HG03196 (cell line): ENCODE measurements at regions not wholly inside any gene's neighbourhood (a gene's known extent, or its start where the extent isn't known, plus 50 kb on each side); places are given as distances from the start of the nearest gene placed in this dataset.

Experiments
- ATAC-seq: cut with Tn5 transposase; IDR thresholded peaks from one replicate; pipeline ENCODE4 v1.9.1; 2021; ENCODE audit not compliant: unreplicated experiment

DNA sequence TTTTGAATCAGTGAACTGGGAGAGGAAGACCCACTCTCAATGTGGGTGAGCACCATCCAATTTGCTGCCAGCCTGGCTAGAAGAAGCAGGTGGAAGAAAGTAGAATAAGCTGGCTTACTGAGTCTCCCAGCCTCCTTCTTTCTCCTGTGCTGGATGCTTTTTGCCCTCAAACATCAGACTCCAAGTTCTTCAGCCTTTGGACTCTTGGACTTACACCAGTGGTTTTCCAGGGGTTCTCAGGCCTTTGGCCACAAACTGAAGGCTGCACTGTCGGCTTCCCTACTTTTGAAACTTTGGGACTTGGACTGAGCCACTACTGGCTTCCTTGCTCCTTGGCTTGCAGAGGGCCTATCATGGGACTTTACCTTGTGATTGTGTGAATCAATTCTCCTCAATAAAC, 804.2 kb upstream of the SLITRK1 start:
- ATAC-seq, result no peak

DNA sequence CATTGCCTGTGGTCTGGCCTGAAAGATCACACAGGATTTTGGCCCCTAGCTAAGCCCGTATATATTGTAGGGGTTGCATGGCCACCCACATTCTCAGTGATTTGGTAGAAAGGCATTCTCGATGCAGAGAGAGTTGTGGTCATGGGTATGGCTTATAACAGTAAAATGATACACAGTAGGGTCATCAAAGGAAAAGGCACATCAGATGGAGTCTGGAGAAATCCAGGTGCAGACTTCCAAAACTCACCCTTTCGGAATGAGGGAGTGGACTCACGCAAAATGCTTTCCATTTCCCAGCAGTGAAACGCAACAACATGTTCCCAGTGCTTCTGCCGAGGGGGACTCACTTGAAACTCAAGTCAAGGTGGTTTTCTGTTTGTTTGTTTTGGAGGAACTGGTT, 802.5 kb upstream of the SLITRK1 start:
- ATAC-seq, result no peak

DNA sequence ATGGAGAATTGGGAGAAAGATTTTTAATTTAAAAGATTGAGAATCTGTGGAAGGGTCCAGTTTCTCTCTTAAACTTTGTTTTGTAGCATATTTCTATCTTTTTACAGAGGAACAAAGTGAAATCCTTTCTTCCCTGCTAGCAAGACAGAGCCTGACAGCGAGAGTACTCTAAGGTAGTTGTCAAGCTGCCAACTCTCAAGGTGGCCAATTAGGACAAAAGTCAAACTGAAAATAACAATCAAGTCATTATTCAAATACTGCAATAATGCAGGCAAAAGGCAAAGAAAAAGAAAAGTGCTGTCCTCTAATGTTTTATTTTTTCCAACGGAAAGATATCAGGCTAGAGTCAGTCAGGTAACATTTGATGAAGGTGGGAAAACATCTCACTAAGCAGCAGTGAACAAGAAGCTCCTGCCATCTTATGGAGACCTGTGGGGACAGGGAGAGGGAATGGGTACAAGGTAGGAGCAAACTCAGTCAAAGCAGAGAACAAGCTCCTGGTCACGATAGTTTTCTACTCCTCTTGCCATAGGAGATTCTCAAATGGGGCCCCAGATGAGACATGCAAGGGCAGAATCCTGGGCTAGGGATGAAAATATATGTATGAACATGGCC, 801.9 kb upstream of the SLITRK1 start:
- no peak for ATAC-seq

DNA sequence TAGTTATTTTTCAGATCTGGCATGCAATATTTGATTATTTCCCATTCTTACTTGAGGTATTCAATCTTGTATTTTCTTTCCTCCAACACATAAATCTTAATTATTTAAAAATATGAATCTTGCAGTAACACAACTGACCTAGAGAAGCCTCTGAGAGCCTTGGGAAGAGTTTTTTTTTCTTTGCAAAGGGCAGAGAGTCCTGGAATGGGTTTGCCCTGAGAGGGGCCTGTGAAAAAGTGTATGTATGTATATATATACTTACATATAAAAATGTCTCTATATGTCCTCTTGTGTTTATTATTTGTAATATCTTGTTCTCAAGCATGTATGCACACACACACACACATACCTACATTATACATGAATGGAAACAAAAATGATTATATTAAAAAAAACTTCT, 801.2 kb upstream of the SLITRK1 start:
- ATAC-seq, result no peak

DNA sequence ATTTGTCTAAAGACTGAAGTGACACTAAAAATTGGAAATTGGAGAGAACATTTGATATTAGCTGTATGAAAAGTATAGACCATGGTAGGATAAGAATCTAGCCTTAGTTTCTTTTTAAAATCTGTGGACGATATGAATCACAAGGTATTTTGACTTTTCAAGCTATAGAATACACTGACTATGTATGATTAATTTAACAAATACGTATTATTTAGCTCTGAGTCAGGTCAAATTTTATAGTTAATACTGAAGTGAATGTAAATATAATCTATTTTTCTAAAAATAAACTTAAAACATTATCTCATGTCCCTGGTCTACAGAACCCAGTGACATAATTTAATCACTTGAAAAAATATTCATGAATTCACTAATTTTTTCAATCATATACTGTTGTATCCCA, 795.6 kb upstream of the SLITRK1 start:
- no peak for ATAC-seq

DNA sequence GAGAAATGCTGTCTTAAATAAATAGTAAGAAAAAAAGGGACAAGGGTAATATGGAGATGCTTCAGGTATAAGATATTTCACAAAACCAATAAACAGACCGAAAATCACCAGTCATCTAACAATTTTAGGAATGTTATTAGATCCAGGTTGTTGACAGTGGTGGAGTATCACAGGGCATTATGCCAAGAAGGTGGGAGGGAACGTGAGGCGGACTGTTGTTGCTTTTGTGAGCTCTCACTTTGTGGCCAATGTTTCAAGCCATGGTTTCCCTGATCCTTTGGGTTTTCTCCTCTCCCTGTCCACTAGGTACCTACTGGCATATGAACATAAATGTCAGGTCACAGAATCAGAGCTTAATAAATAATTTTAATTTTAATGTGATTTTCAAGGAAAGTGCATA, 790.3 kb upstream of the SLITRK1 start:
- no peak for ATAC-seq

DNA sequence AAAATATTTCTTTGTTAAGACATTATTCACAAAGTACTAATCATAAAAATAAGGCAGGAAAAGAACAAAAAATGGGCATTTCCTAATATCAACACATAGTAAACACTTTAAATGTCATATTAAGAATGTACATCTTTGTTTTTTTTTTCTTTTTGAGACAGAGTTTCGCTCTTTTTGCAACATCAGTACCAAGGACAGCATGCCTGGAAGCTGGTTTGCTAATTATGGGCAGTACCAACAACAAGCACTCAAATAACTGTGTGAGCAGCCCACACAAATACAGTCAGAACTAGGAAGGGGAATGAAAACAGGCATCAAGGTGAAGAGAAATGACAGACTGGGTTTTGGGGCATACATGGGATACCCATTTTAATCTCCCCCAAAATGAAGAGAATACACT, 788.0 kb upstream of the SLITRK1 start:
- no peak for ATAC-seq

DNA sequence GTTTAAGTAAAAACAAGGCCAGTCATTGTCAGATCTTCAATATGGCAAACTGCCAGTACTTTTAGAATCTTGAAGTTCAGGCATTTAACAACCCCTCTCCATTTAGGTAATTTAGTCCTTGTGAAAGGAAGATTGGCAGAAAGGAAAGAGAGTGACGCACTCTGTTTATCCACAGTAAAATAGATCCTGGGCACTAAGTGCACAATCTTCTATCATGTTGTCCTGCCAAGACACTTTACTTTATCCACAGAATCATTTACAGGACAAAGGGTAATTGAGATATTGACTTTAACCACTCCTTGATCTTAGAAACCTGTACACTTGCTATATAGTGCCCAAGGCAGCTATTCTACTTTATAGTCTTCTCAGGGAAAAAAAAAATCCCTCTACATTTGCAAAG, 786.4 kb upstream of the SLITRK1 start:
- ATAC-seq, result no peak

DNA sequence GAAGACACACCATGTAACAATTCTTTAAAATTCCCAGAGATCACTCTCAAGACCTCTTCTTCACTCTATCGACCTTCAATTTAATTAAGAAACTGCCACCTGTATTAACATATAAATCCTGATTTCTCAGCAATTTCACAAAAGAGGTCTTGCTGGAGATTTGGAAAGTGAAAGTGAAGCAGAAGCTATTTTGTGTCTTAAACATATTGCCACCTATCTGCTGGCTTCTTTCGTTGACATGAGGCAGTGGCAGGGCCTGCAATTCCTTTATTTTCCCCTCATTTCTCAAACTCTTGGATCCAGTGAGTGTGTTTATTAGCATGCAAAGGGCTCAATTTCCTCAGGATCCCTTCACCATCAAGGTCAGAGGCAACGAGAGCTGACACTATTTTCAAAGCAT, 780.2 kb upstream of the SLITRK1 start:
- ATAC-seq, result no peak

DNA sequence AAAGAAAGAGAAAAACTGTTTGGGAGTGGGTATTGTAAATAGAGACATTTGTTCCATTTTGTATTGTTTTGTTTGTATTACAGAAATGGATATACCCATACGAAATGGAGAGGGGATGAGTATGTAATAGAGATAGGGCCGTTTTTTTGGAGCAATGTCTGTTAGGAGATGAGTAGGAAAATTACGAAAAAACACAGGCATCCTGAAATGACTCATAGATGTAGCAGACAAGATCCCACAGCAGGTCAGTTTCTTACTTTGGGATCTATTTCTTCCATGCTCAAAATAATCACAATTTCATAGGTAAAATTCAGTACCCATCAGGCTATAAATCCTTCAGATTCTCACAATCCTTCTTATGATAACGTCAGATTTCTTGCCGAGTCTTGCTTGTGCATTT, 779.4 kb upstream of the SLITRK1 start:
- no peak for ATAC-seq

DNA sequence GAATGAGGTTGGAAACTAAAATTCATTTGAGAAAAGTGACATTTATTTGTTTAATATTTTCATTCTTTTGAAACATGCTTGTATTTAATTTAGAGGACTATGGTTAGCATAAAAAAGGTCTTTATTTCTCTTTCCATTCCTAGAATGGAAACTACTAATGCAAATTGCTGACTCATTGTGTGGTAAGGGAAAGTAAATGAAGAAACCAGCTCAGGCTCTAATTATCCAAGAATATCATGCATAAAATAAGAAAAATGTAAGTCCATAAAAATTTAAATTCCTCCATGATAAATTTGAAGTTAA, 777.0 kb upstream of the SLITRK1 start:
- no peak for ATAC-seq

DNA sequence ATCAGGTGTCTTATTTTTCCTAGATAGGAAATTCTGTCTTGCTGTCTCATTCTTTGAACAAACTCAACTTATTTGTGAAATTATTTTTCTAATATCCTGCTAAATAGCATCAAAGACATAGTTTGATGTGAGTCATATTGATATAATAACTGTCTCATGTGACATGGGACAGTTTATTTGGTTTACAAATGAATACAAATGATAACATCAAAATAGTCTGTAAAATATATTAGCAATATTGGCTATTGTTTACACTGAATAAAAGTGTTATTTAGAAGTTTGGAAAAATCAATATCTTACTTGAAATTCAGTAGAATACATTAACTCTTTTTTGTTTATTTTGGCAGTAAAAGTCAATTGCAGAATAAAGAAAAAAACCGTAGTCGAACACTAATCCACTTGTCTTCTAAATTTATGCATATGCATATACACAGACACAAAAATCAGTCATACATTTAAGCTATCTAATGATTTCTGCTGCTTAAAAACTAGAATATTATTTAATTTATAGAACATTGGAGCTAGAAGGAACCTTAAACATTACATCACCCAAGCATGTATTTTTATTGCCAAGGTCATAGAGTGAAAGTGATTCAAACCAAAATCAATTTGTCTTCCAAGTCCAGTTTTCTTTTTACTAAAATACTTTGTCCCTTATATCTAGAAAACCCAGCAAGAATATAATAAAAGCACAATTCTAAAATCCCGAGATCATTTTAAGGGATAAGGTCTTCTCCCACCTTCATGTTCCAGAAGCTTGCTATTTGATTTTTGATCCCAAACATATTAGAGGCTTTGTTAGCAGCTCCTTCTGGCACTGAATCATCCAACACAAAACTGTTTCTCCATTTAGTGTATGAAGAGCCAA, 776.5 kb upstream of the SLITRK1 start:
- ATAC-seq, result no peak

DNA sequence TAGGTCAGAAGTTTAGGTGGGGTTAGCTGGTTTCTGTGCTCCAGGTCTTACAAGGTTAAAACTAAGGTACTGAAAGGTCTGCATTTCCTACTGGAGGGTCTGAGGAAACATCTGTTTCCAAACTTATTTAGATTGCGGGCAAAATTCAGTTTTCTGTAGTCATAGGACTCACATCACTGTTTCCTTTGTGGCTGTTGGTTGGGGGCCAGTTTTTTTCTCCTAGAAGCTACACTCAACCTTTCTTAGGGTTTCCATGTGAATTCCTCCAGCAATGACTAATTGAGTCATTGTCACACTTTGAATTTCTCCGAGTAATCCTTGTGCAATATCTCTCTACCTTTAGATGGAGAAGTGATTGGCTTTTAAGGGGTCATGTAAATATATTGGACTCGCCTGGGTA, 773.4 kb upstream of the SLITRK1 start:
- no peak for ATAC-seq

DNA sequence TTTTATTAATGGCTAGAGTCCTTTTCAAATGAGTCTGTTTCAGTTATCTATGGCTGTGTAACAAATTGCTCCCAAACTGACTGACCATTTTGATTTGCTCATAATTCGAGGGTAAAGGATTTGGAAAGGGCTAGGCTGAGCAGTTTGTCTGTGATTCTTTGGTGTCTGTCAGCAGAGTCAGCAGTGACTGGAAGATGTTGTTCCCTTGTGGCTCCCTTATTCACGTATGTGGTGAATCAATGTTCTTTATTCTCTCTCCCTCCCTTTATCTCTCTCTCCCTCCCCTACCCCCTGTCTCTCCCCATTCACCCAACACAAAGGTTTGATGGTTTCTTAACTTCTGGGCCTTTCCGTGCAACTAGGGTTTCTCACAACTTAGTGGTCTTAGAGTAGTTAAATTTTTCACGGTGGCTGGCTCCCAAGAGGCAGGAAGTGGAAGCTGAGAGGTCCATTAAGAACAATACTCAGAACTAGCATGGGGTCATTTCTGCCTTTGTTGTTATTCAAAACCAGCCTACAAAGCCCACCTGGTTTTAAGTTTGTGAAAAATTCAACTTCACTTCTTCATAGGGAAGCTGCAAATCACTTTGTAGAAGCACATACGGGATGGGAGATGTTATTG, 772.5 kb upstream of the SLITRK1 start:
- no peak for ATAC-seq

DNA sequence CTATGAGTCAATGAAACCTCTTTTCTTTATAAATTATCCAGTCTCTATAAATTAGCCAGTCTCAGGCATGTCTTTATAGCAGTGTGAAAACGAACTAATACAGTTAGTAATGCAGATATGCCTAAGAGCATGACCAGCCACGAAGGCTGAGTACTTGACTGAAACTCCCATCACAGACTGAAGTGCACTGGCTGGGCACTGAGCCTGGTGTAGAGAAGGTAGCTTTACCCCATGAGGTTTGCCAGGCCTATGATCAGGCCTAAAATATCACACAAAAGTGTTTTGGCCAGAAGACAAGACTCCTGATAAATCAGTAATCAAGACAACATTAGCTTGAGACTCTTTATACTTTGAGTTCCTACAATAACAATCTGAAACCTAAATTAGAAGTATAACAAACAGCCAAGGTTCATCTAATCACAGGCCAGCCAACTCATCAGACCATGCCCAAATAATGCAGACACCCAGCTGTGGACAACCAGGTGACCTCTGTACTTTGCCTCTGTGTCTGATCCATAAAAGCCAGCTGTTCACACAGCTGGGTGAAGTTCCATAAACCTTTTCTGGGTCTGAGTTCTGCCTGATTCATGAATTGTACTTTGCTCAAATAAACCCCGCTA, 771.8 kb upstream of the SLITRK1 start:
- ATAC-seq, result no peak

DNA sequence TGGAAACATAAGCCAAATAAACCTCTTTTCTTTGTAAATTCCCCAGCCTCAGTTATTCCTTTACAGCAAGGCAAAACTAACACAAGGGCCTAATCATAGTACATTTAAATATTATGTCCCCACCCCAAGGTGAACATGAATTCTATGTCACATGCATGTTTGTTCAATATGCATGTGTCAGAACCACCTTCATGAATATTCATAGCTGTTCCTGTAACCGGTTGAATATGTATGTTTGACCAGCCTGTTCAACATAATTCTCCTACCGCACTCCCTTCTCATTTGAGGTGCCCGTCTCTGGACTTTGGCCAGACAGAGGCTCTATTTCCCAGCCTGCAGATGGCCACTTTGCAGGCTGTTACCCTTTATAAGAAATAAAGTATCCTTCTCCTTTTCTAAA, 769.4 kb upstream of the SLITRK1 start:
- ATAC-seq, result no peak

DNA sequence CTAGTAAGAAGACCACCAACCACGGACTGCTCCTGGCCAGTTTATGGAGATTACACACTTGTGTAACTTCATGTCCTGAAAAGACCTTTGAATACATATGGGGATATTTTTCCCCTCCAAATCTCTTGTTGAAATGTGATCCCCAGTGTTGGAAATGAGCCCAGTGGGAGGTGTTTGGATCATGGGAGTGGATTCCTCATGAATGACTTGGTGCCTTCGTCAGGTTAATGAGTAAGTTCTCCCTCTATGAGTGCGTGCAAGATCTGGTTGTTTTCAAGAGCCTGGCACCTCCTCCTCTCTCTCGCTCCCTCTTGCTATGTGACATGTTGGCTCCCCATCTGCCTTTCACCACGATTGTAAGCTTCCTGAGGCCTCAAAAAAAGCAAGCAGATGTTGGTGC, 769.0 kb upstream of the SLITRK1 start:
- ATAC-seq, result no peak

DNA sequence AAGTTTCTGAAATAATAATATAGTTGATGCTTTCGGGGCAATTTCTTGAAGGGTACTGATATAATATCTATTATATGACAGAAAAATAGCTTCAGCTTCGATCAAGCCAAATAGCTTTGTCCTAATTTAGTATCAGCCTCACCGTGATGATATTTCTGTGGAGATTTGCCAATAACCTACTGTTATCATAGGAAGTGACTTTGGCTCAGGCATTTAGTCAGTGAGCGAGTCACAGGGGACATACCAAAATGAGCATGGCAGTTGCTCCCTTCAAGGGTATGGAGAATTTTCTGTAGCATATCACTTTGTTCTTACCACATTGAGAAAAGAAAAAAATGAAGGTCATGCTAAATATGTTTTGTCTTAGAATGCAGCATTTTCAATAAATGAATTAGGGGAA, 767.6 kb upstream of the SLITRK1 start:
- no peak for ATAC-seq

DNA sequence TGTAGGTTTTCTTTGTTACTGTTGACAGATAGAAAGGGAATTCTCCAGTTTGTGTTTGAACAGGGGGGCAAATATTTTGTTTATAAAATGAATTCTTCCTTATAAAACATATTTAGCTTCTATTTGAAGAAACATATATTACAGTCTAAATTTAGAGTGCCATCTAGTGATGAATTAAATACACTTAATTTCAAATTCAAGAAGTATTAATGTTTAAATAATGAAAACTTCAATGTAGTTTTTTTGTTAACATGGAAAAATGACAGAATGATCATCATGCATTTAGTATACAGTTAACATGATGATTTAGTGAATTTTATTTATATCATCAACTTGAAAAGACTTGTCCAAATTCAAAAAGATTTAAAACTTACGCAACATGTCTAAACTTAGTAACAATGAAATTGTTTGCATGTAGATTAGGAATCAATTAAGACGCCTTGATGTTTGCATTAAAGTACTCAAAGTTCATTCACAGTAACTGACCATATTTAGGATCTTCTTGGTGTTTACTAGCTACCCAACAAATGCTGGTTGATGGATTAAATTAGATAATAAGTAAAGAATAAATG, 765.9 kb upstream of the SLITRK1 start:
- ATAC-seq, result no peak

DNA sequence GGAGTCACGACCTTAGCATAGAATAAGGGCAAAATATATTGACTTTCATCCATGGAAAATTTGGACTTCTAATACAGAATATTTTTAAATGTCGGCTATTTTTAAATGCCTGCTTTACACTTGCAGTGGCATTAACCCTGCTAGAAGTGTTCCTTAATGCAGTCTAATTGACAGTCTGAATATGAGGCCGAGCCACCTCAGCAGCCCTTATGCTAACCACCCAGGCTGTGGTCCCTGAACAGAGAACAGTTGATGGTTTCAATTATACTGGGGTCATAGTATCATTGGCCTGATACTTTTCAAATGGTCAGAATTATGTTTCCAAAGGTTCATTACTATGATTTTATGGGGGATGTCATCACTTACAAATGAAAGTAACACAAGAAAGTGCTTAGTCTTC, 764.7 kb upstream of the SLITRK1 start:
- ATAC-seq, result no peak

DNA sequence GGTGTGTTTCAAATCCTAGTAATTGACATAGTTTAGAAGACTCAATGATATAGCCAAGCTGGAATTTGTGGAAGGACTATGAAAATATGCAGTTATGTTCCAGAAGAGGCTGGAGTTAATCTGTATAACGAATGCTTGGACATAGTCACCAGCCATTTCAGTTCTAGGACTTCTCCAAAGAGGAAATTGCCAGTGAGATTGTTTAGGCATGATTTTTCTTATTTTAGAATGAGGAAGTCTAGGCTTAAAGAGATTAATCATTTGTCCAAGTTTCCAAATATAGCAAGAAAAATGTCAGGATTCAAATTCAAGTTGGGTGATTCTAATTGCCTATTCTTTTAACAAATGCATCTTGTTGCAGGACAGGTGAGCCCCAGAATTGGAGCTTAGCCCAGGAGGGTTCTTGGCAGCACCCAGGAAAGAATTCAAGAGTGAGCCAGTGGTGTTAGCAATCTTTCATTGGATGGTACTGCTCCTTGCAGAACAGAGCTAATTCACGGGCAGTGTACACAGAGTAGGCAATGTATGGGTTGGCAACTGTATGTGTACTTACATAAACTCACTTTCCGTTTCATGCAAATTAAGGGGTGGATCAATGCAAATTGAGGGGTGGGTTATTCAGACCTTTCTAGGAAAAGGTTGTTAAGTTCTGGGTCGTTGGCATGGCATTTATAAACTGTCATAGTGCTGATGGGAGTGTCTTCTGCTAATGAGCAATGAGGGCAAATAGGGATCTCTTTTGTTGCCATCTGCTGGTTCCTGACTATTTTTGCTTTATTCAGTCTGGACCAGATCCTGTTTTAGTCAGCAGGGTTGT, 763.1 kb upstream of the SLITRK1 start:
- no peak for ATAC-seq
